Activated CD4-positive, CD25-positive, alpha-beta regulatory T cell treated with anti-CD3 and anti-CD28 coated beads, Interleukin-2, amount 50 U/mL, for 16 hours (primary cell): ENCODE measurements at regions not wholly inside any gene's neighbourhood (a gene's known extent, or its start where the extent isn't known, plus 50 kb on each side); places are given as distances from the start of the nearest gene placed in this dataset.
"Not testable (repeated sequence)": the region's sequence is repeated elsewhere in the genome, so short reads cannot be mapped to it uniquely, and the experiment has no call there.

Experiments
- DNase-seq: peaks from one replicate; pipeline ENCODE4 v3.0.0-alpha.2; 2020; ENCODE audit warnings: low read depth, low spot score

GRCh38 chrX:148080593-148080992, 99.5 kb downstream of the FMR1NB start:
- DNase-seq: no peak

DNA sequence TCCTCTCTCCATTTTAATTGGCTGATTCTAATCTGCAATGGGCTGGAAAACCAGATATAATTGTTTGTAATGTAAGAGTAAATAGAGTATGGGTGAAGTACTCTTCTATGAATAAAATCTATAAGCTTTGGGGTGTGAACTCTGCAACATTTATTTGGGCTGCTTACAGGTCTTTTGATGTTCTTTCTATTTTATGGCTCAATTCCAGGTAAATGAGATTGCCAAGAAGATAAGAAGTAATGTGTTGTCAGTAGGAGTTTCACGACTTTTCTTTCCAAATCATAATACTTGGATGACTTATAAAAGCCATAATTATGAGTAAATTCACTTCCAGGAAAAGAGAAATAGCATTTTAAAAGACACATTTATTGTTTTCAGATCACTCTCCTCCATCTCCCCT, 103.5 kb downstream of the FMR1NB start:
- no peak for DNase-seq

- no peak for DNase-seq
Observed at GRCh38 chrX:148120151-148120550, 139.0 kb downstream of the FMR1NB start.

DNA sequence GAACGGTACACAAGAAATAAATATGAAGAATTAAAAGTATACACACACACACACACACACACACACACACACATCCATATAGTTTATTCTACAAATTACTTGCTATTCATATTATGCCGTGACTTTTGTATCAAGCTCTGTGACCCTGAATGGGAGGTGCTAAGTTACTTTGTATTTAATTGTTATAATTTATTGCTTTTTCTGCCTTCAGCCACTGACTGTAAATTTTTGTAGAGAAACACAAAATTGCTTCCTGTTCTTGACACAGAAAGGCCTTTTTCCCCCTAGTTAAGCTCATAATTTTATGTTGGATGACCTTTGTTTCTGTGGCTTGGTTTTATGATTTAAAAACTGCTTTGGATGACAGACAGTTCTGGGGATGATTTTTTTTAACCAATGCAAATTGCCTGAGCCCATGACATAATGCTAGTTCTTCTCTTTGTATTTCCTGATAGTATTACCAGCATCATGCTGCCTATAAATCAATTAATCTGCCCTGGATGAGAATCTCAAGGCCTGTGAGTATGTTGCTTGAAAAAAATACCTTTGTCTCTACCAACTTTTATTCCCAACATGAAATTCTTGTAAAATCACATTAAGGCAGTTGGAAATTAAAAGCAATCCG, 140.0 kb downstream of the FMR1NB start:
- DNase-seq: no peak

GRCh38 chrX:148128872-148129505, 147.9 kb downstream of the FMR1NB start:
- DNase-seq: not testable (repeated sequence)

DNA sequence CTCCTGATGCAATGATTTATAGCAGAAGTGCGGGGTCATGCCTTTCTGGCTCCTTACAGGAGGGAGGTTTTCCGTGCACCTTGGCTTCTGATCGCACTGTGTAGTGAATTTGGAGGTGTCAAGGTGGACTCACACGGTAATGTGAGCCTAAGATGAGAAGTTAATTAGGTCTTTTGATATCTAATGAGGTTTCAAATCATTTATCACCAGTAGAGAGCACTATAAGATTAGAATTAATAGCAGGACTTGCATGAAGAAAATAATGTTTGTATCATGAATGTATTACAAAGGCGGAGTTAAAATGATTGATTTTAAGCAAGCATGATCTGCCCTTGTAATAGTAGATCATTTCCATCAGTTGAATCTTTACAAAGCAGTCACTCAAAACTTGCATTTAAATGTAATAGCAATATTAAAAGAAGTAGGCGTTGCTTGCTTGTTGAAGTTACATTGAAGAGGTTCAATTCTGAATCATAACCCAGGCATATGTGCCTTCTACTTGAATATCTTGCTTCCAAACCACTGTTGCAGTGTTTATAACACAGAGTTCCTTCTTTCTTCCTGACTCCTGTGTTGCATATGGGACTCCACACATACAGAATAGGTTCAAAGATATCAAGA, 152.1 kb downstream of the FMR1NB start:
- no peak for DNase-seq

GRCh38 chrX:148134578-148134977, 153.4 kb downstream of the FMR1NB start:
- no peak for DNase-seq

DNA sequence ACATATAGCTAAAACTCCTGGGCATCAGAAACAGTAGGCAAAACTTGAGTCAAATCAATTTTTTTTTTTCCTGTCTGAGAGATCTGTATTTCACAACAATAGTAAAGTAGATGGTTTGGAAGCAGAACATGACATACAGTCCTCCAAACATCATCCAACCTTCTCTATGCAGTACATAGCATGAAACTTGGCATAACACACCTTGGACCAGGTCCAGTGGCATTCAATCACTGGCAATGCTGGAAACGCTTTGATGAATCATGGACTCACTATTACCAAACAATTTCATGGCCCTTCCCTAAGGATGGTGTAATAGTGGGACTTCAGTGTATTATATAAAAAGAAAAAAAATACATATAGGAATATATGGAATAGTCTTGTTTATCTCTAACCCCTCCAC, 154.6 kb downstream of the FMR1NB start:
- no peak for DNase-seq

DNA sequence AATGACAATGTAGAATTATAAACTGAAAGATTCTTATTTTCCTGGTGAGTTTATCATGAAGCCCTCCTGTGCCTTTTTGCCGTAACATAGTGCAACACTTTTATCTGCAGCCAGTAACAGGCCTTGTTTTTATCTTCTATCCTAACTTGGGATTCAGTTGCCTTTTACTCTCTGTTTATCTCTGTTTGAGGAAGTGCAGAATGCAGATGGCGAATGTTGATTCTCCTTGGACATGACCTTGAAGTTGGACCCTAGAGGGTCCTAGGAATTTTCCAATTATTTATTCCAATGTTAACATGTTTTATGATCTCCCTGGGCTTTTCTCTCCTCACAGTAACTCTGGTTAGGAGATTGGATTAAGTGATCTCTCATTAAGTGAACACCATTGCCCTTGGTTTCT, 165.0 kb downstream of the FMR1NB start:
- DNase-seq: no peak

- DNase-seq: no peak
Observed at GRCh38 chrX:148156986-148157385, 175.8 kb downstream of the FMR1NB start.

GRCh38 chrX:148159796-148160195, 178.7 kb downstream of the FMR1NB start:
- no peak for DNase-seq

DNA sequence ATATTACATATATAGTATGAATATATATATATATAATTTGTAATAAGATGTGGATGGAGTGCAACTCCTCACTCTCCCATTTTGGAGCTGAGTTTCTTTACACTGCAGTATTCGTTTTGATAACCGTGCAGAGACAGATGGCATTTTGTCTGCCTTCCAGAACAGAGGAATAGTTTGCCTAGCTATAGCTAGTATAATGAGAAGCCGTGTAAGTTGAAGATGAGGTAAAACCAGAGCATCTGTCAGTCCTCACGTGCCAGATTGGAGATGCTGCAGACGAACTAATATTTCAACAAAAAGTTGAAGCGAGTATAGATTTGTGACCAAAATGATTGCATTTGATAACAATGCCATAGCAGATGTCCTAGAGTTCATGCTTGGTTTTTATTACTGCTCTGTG, 180.6 kb downstream of the FMR1NB start:
- no peak for DNase-seq

DNA sequence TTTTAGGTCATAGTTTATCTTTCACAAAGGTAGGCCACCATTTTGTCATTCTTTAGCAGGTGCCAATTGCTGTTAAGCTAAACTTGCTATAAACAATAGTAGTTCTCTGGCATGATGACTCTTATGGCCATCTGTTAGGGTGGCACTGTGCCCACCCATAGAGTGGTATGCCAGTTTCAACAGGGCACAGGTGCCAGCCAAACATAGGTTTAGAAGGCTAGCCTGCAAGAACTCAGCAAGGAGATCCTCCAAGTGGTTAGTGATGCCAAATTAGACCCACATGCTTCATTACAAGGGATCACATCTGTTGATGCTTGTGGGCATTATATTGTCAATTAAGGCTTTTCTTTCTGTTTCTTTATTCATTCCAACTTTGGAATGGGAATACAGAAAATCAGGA, 204.5 kb downstream of the FMR1NB start:
- no peak for DNase-seq

GRCh38 chrX:148192547-148192946, 211.4 kb downstream of the FMR1NB start:
- no peak for DNase-seq

DNA sequence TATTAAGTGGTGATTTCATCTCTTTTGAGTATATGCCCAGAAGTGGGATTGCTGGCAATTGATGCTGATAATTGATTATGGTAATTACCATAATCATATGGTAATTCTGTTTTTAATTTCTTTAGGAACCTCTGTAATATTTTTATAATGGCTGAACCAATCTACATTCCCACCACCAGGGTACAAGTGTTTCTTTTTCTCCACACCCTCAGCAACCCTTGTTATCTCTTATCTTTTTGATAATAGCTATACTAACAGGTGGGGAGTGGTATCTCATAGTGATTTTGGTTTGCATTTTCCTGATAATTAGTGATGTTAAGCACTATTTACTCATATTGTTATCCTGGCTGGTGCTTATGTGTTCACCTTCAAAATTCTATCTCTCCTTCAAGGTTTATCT, 212.6 kb downstream of the FMR1NB start:
- no peak for DNase-seq

DNA sequence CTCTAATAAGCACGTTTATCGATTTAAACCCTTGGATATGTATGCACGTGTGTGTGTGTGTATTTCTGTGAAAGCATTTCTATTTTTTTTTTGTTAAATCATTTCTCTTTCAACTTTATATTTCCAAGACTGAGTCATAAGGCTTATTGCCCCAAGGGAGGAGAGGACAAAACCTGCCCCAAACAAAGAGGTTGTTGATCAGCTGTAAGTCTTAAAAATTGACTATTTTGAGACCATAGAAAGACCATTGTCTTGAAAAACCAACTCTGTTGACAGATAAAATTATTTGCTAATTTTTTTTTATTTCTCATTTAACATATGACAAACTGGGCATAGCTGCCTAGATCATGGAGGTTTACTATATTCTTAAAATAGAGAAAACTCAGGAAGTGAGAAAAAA, 222.4 kb downstream of the FMR1NB start:
- DNase-seq: no peak

- no peak for DNase-seq
Observed at GRCh38 chrX:148204195-148204594, 223.1 kb downstream of the FMR1NB start.

DNA sequence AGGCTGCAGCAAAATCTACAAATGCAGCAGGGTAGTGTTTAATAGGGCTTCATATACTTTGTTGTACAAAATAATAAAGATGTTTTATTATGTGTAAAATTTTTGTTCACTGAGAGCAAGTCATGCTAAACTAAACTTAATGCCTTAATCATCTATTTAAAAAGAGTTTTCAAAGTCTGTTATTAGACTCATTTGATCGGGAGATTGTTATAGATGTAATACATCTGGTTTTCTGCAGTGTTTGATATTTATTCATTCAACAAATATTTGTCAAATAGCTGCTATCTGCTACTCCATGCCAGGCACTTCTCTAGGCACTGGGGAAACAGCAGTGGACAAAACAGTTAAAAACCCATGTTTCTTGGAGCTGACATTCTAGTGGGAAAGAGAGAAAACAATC, 233.6 kb downstream of the FMR1NB start:
- no peak for DNase-seq

GRCh38 chrX:148215726-148216125, 234.6 kb downstream of the FMR1NB start:
- no peak for DNase-seq

- DNase-seq: no peak
Observed at GRCh38 chrX:148223361-148223760, 242.2 kb downstream of the FMR1NB start.

- no peak for DNase-seq
Observed at GRCh38 chrX:148228521-148228920, 247.4 kb downstream of the FMR1NB start.

- no peak for DNase-seq
Observed at GRCh38 chrX:148229801-148230303, 248.7 kb downstream of the FMR1NB start.

DNA sequence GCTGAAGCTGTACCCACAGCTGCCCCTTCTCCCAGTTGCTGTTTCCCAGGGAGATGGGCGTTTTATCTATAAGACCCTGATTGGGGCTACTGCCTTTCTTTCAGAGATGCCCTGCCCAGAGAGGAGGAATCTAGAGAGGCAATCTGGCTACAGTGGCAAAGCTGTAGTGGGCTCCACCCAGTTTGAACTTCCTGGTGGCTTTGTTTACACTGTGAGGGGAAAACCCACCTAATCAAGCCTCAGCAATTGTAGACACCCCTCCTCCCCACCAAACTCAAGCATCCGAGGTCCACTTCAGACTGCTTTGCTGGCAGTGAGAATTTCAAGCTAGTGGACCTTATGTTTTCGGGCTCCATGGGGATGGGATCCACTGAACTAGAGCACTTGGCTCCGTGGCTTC, 240.4 kb upstream of the AFF2 start:
- DNase-seq: no peak
